ENCODE measurements at regions not wholly inside any gene's neighbourhood (a gene's known extent, or its start where the extent isn't known, plus 50 kb on each side); places are given as distances from the start of the nearest gene placed in this dataset.

DNA sequence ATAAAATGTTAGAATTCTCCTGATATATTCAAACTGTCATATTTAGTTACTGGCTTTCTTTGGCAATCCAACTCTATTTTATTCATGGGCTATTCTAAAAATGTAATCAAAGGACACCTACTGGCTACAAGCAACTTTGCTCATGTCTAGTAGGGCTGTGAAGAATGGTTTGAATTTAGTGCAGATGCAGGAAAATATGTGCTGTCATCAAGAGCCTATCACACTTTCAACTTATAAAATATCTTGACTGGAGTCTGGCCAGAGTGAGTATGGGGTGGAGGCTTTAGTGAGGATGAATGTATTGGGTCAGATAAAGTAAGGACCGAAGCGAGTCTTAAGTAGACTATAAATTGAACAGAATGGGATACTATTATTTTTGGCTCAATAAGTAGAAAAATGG is 343.4 kb upstream of the SPRED2 start:
- TF ChIP-seq, protein P1, sequence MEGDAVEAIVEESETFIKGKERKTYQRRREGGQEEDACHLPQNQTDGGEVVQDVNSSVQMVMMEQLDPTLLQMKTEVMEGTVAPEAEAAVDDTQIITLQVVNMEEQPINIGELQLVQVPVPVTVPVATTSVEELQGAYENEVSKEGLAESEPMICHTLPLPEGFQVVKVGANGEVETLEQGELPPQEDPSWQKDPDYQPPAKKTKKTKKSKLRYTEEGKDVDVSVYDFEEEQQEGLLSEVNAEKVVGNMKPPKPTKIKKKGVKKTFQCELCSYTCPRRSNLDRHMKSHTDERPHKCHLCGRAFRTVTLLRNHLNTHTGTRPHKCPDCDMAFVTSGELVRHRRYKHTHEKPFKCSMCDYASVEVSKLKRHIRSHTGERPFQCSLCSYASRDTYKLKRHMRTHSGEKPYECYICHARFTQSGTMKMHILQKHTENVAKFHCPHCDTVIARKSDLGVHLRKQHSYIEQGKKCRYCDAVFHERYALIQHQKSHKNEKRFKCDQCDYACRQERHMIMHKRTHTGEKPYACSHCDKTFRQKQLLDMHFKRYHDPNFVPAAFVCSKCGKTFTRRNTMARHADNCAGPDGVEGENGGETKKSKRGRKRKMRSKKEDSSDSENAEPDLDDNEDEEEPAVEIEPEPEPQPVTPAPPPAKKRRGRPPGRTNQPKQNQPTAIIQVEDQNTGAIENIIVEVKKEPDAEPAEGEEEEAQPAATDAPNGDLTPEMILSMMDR (conservative IDR thresholded peaks at IDR 0.05; ENCODE audit: low read length): no peak
- TF ChIP-seq EZH2phosphoT487 (IDR thresholded peaks at IDR 0.05; ENCODE audit: borderline replicate concordance): no peak

All from Loucy (cell line).